ENCODE measurements at regions not wholly inside any gene's neighbourhood (a gene's known extent, or its start where the extent isn't known, plus 50 kb on each side); places are given as distances from the start of the nearest gene placed in this dataset.

DNA sequence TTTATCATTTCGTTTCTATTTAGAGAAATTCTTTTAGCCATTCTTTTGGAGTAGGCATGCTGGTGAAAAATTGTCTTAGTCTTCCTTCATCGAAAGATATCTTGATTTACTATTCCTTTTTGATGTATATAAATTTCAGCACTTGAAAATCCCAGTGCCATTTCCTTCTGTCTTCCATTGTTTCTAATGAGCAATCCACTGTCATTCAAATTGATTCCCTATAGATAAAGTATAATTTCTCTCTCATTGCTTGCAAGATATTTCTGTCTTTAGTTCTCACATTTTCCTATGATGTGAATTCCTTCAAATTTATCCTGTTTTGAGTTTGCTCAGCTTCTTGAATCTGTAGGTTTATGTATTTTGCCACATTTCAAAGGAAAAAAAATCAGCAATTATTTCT is 251.1 kb upstream of the CHD6 start:
- TF ChIP-seq POLR2A (IDR thresholded peaks at IDR 0.05) = no peak
- TF ChIP-seq, protein P1, sequence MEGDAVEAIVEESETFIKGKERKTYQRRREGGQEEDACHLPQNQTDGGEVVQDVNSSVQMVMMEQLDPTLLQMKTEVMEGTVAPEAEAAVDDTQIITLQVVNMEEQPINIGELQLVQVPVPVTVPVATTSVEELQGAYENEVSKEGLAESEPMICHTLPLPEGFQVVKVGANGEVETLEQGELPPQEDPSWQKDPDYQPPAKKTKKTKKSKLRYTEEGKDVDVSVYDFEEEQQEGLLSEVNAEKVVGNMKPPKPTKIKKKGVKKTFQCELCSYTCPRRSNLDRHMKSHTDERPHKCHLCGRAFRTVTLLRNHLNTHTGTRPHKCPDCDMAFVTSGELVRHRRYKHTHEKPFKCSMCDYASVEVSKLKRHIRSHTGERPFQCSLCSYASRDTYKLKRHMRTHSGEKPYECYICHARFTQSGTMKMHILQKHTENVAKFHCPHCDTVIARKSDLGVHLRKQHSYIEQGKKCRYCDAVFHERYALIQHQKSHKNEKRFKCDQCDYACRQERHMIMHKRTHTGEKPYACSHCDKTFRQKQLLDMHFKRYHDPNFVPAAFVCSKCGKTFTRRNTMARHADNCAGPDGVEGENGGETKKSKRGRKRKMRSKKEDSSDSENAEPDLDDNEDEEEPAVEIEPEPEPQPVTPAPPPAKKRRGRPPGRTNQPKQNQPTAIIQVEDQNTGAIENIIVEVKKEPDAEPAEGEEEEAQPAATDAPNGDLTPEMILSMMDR (IDR thresholded peaks at IDR 0.05) = no peak

Data from uterus (tissue), 2 donors.